GM12878 (cell line): ENCODE measurements at regions not wholly inside any gene's neighbourhood (a gene's known extent, or its start where the extent isn't known, plus 50 kb on each side); places are given as distances from the start of the nearest gene placed in this dataset.

Experiments used
- ATAC-seq: fragments of 200-7000 bp; cut with Tn5 transposase; 3 replicates; pipeline ENCODE4 v1.9.1; 2020; ENCODE audit warnings: mild to moderate bottlenecking, moderate library complexity
- BruUV-seq: library from RNA; stranded (reverse); fragments of 400-500 nt; replicated peaks from 2 replicates; lab custom pipeline; 2021; lab: Mats Ljungman, UMichigan
- CTCF ChIA-PET: fragments of 300-600 bp; sonication (Branson Sonifier 250); formaldehyde crosslinking; extraction: SDS; loops from one replicate; lab custom pipeline; 2021; ENCODE audit warnings: inconsistent platforms; lab: Yijun Ruan, JAX
- POLR2A ChIA-PET: fragments of 350-600 bp; formaldehyde crosslinking; extraction: SDS; loops from one replicate; lab custom pipeline; 2021; ENCODE audit warnings: inconsistent platforms; lab: Charles Lee
- RAD21 ChIA-PET: fragments of 300-600 bp; sonication (Branson Sonifier 250); formaldehyde crosslinking; loops from one replicate; lab custom pipeline; 2023; ENCODE audit warnings: antibody characterized with exemption; ENCODE audit not compliant: unreplicated experiment; lab: Charles Lee
- SMC1A ChIA-PET: fragments of 300-600 bp; sonication (Branson Sonifier 250); formaldehyde crosslinking; loops from one replicate; lab custom pipeline; 2023; ENCODE audit not compliant: unreplicated experiment, uncharacterized antibody; lab: Charles Lee
- DNase-seq: peaks from one replicate; pipeline ENCODE4 v3.0.0-alpha.2; 2011; ENCODE audit warnings: low read depth, low spot score
- FAIRE-seq: peaks from 3 replicates; lab custom pipeline; 2011; peaks lifted over from hg19 to GRCh38; lab: Jason Lieb, UNC
- H2AFZ ChIP-seq: 2 replicates; pipeline ENCODE4 v1.6.0; 2011; ENCODE audit warnings: low read depth, low read length, control low read depth; ENCODE audit not compliant: control insufficient read depth
- H3K27ac ChIP-seq: 2 replicates; pipeline ENCODE4 v1.5.1; 2011; ENCODE audit warnings: control low read depth; ENCODE audit not compliant: control insufficient read depth, insufficient read depth
- H3K27me3 ChIP-seq, 2 experiments: replicated peaks in 1 of 2; 2 replicates each; pipeline versions ENCODE4 v1.6.0 to v1.6.1; 2011; ENCODE audit warnings: low read length in 1 of 2; ENCODE audit not compliant: control insufficient read depth in 2 of 2, insufficient read depth in 2 of 2
- H3K36me3 ChIP-seq, 2 experiments: 2 replicates each; pipeline ENCODE4 v1.5.1; 2011; ENCODE audit warnings: low read length in 1 of 2; ENCODE audit not compliant: control insufficient read depth in 2 of 2, insufficient read depth in 2 of 2
- H3K4me1 ChIP-seq: 2 replicates; pipeline ENCODE4 v1.6.1; 2011; ENCODE audit warnings: mild to moderate bottlenecking, low read length, moderate library complexity, mixed read lengths; ENCODE audit not compliant: control insufficient read depth, insufficient read depth
- H3K4me2 ChIP-seq: 2 replicates; pipeline ENCODE4 v1.6.0; 2011; ENCODE audit warnings: control low read depth; ENCODE audit not compliant: control insufficient read depth, insufficient read depth
- H3K4me3 ChIP-seq: fragments of 200-600 bp; sonication (generic); 2 replicates; pipeline ENCODE4 v1.5.1; 2016
- H3K79me2 ChIP-seq: 2 replicates; pipeline ENCODE4 v1.6.0; 2011; ENCODE audit warnings: low read length; ENCODE audit not compliant: control insufficient read depth, insufficient read depth
- H3K9ac ChIP-seq: 2 replicates; pipeline ENCODE4 v1.8.0; 2011; ENCODE audit warnings: low read length, control low read depth, mixed read lengths; ENCODE audit not compliant: control insufficient read depth, insufficient read depth
- H3K9me3 ChIP-seq: replicated peaks from 3 replicates; pipeline ENCODE4 v1.5.1; 2011; ENCODE audit warnings: mild to moderate bottlenecking, low read length; ENCODE audit not compliant: control insufficient read depth, insufficient read depth
- H4K20me1 ChIP-seq: 2 replicates; pipeline ENCODE4 v1.6.0; 2011; ENCODE audit not compliant: control insufficient read depth, insufficient read depth
- CTCF ChIP-seq, 3 experiments: IDR thresholded peaks in 2 of 3; conservative IDR thresholded peaks in 1 of 3; 2 replicates each; pipeline ENCODE4 v1.5.1; 2011; ENCODE audit warnings: low read depth in 3 of 3, low read length in 3 of 3, mild to moderate bottlenecking in 3 of 3, control low read depth in 2 of 3, moderate library complexity in 2 of 3, inconsistent platforms in 1 of 3, mixed read lengths in 1 of 3; ENCODE audit not compliant: control insufficient read depth in 2 of 3, insufficient read depth in 1 of 3; ENCODE audit errors: extremely low read depth in 1 of 3
- DPF2 ChIP-seq: fragments of 450-650 bp; IDR thresholded peaks from 2 replicates; pipeline ENCODE4 v1.6.1; 2017; ENCODE audit warnings: mild to moderate bottlenecking
- E4F1 ChIP-seq: fragments of 450-650 bp; IDR thresholded peaks from 2 replicates; pipeline ENCODE4 v1.6.1; 2018; ENCODE audit warnings: borderline replicate concordance, mild to moderate bottlenecking; ENCODE audit not compliant: partially characterized antibody
- IRF3 ChIP-seq: fragments of 450-650 bp; IDR thresholded peaks from 2 replicates; pipeline ENCODE4 v1.6.1; 2014; ENCODE audit warnings: mild to moderate bottlenecking
- KDM1A ChIP-seq: fragments of 200-600 bp; sonication (generic); IDR thresholded peaks from 2 replicates; pipeline ENCODE4 v1.6.1; 2016; ENCODE audit warnings: borderline replicate concordance
- NFYB ChIP-seq: IDR thresholded peaks from 2 replicates; pipeline ENCODE4 v1.6.1; 2011; ENCODE audit warnings: low read depth, mild to moderate bottlenecking, low read length, improper control_type of control experiment, moderate library complexity; ENCODE audit not compliant: insufficient read depth
- POLR2AphosphoS2 ChIP-seq: IDR thresholded peaks from 2 replicates; pipeline ENCODE4 v1.6.1; 2011; ENCODE audit warnings: low read depth, mild to moderate bottlenecking, low read length, improper control_type of control experiment, moderate library complexity
- POU2F2 ChIP-seq: IDR thresholded peaks from 3 replicates; pipeline ENCODE4 v1.6.1; 2011; ENCODE audit warnings: low read depth, mild to moderate bottlenecking, low read length, borderline replicate concordance
- RCOR1 ChIP-seq: conservative IDR thresholded peaks from 2 replicates; pipeline ENCODE4 v1.6.1; 2012; ENCODE audit warnings: low read depth, low read length, improper control_type of control experiment
- STAT3 ChIP-seq: IDR thresholded peaks from 2 replicates; pipeline ENCODE4 v1.6.1; 2011; ENCODE audit warnings: low read depth, low read length, improper control_type of control experiment
- YY1 ChIP-seq: IDR thresholded peaks from 2 replicates; pipeline ENCODE4 v1.6.1; 2011; ENCODE audit warnings: low read depth, mild to moderate bottlenecking, low read length
- ZNF207 ChIP-seq: fragments of 450-650 bp; IDR thresholded peaks from 2 replicates; pipeline ENCODE4 v1.6.1; 2014; ENCODE audit warnings: antibody characterized with exemption, mild to moderate bottlenecking, borderline replicate concordance
- ZNF274 ChIP-seq: IDR thresholded peaks from one replicate; pipeline ENCODE4 v1.8.0; 2011; ENCODE audit not compliant: insufficient read length, insufficient read depth
- ZNF592 ChIP-seq: fragments of 450-650 bp; IDR thresholded peaks from 2 replicates; pipeline ENCODE4 v1.6.1; 2017; ENCODE audit warnings: mild to moderate bottlenecking, moderate library complexity
- in situ Hi-C: fragments of 300-500 bp; cut with MboI; formaldehyde crosslinking; loops from 9 replicates; pipeline ENCODE4 v1.14.3; 2018; ENCODE audit warnings: mixed read lengths
- intact Hi-C: fragments of 100-400 bp; cut with micrococcal nuclease; formaldehyde crosslinking; loops from one replicate; pipeline ENCODE4 v1.14.2; 2022; ENCODE audit not compliant: unreplicated experiment

GRCh38 chr2:187917535-187917934 is 363.3 kb upstream of the TFPI start:
- CTCF ChIA-PET: interaction anchor here (0.6 kb wide), 1 partner anchor 670 kb away, joined by 3 read pairs; no protein-coding TSS in a partner anchor

More at GRCh38 chr2:187917535-187917934, 363.3 kb upstream of the TFPI start:
- H3K27ac ChIP-seq: no peak overlapping the region
- no peak overlapping the region for H3K4me3 ChIP-seq
- no peak overlapping the region for H2AFZ ChIP-seq
- no peaks in the 10 kb centered on the region for H3K4me1 ChIP-seq
- no peak for DNase-seq
- no peak overlapping the region for H3K9ac ChIP-seq
- H3K36me3 ChIP-seq: no peaks in the 10 kb centered on the region
- SMC1A ChIA-PET: interaction anchor here (0.6 to 0.9 kb wide), 2 partner anchors 8 to 41 kb away, joined by 3 to 4 read pairs; no protein-coding TSS in a partner anchor
- POLR2A ChIA-PET: no interaction called here
- TF ChIP-seq KDM1A: no peak
- TF ChIP-seq DPF2: no peak
- no peak for TF ChIP-seq ZNF592
- no peak for TF ChIP-seq POU2F2
- TF ChIP-seq CTCF (IDR thresholded peaks at IDR 0.05 in 2 of 3, conservative IDR thresholded peaks at IDR 0.05 in 1 of 3; ENCODE audit: control insufficient read depth in 2 of 3, extremely low read depth in 1 of 3, insufficient read depth in 1 of 3, low read depth in 3 of 3, low read length in 3 of 3): no peak
- TF ChIP-seq POLR2AphosphoS2: no peak
- TF ChIP-seq RCOR1: no peak
- TF ChIP-seq YY1: no peak
- TF ChIP-seq NFYB: no peak
- no peak for TF ChIP-seq E4F1
- no peak for TF ChIP-seq ZNF274
- TF ChIP-seq IRF3: no peak
- TF ChIP-seq STAT3: no peak
- no peak for TF ChIP-seq ZNF207
- ATAC-seq: no peak
- no peaks in the 10 kb centered on the region for H3K79me2 ChIP-seq
- in situ Hi-C loops: no loop called here
- intact Hi-C loops: no loop called here
- H4K20me1 ChIP-seq: no peaks in the 10 kb centered on the region
- BruUV-seq: no TSS peak
- FAIRE-seq: no peak
- H3K9me3 ChIP-seq: no peaks in the 10 kb centered on the region
- H3K27me3 ChIP-seq: no peaks in the 10 kb centered on the region
- no peak overlapping the region for H3K4me2 ChIP-seq
- RAD21 ChIA-PET: no interaction called here
